DND-41 (cell line): ENCODE measurements at regions not wholly inside any gene's neighbourhood (a gene's known extent, or its start where the extent isn't known, plus 50 kb on each side); places are given as distances from the start of the nearest gene placed in this dataset.

ENCODE experiments used
- ATAC-seq: fragments of 200-7000 bp; cut with Tn5 transposase; 3 replicates; pipeline ENCODE4 v1.9.1; 2021; ENCODE audit warnings: low read depth; ENCODE audit not compliant: insufficient read depth
- DNase-seq: peaks from one replicate; pipeline ENCODE4 v3.0.0-alpha.2; 2020
- H2AFZ ChIP-seq: 2 replicates; pipeline ENCODE4 v1.6.0; 2012; ENCODE audit warnings: low read depth, low read length
- H3K27ac ChIP-seq: 2 replicates; pipeline ENCODE4 v1.5.1; 2012; ENCODE audit warnings: low read length, inconsistent platforms
- H3K27me3 ChIP-seq: fragments of 200-600 bp; sonication (generic); 2 replicates; pipeline ENCODE4 v1.6.0; 2012; ENCODE audit warnings: low read length, mild to moderate bottlenecking, inconsistent platforms; ENCODE audit not compliant: insufficient read depth, poor library complexity
- H3K36me3 ChIP-seq: 2 replicates; pipeline ENCODE4 v1.5.1; 2012; ENCODE audit warnings: low read length, inconsistent platforms; ENCODE audit not compliant: insufficient read depth
- H3K4me1 ChIP-seq: 2 replicates; pipeline ENCODE4 v1.5.1; 2012; ENCODE audit warnings: mild to moderate bottlenecking, low read length; ENCODE audit not compliant: insufficient read depth
- H3K4me2 ChIP-seq: 2 replicates; pipeline ENCODE4 v1.6.0; 2012; ENCODE audit warnings: mild to moderate bottlenecking, moderate library complexity, low read length, inconsistent platforms; ENCODE audit not compliant: insufficient read depth
- H3K4me3 ChIP-seq, 2 experiments: fragments of 200-600 bp in 1 of 2; shearing (Covaris generic) in 1 of 2; 2 replicates each; pipeline ENCODE4 v1.5.1; 2012 to 2016; ENCODE audit warnings: inconsistent platforms in 2 of 2, low read length in 2 of 2, mild to moderate bottlenecking in 2 of 2, low read depth in 1 of 2, moderate library complexity in 1 of 2
- H3K79me2 ChIP-seq: 2 replicates; pipeline ENCODE4 v1.6.0; 2012; ENCODE audit warnings: low read length, inconsistent platforms; ENCODE audit not compliant: insufficient read depth
- H3K9ac ChIP-seq: 2 replicates; pipeline ENCODE4 v1.6.0; 2012; ENCODE audit warnings: low read depth, mild to moderate bottlenecking, inconsistent platforms, low read length, moderate library complexity
- H3K9me3 ChIP-seq: 2 replicates; pipeline ENCODE4 v1.5.1; 2012; ENCODE audit warnings: low read length, moderate library complexity, mild to moderate bottlenecking, inconsistent platforms; ENCODE audit not compliant: insufficient read depth, severe bottlenecking
- H4K20me1 ChIP-seq: 2 replicates; pipeline ENCODE4 v1.6.0; 2012; ENCODE audit warnings: low read length; ENCODE audit not compliant: insufficient read depth
- CTCF ChIP-seq: IDR thresholded peaks from 2 replicates; pipeline ENCODE4 v1.5.1; 2012; ENCODE audit warnings: borderline replicate concordance, low read length, moderate library complexity, mild to moderate bottlenecking; ENCODE audit not compliant: poor library complexity, severe bottlenecking; ENCODE audit errors: extremely low read depth
- EZH2 ChIP-seq: IDR thresholded peaks from 3 replicates; pipeline ENCODE4 v1.6.1; 2012; ENCODE audit warnings: borderline replicate concordance, low read depth, mild to moderate bottlenecking, moderate library complexity, low read length, inconsistent platforms; ENCODE audit not compliant: severe bottlenecking

DNA sequence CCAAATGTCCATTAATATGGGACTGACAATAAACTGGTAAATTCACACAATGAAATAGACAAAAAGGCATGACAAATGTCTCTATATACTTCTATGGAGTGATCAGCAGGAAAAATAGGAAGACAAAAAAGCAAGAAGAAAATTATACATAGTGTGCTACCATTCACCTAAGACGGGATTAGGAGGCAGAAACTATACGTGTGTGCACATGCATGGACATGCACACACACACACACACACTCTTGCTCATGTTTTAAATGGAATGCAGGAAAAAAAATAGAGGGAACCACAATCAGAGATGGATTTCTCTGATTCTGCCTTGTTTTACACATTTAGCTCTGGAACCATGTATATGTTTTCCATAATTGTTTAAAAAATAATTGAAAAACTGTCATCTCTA is 119.0 kb downstream of the ZFAND4 start:
- no peaks in the 10 kb centered on the region for H3K9me3 ChIP-seq
- 0 out of 2 replicates have a peak, but pooled peaks cover 7% of the 10 kb centered on the region for H4K20me1 ChIP-seq
- no peak overlapping the region for H3K9ac ChIP-seq
- H2AFZ ChIP-seq = no peak overlapping the region
- H3K4me1 ChIP-seq = peaks cover 15% of the 10 kb centered on the region
- no peaks in the 10 kb centered on the region for H3K36me3 ChIP-seq
- no peaks in the 10 kb centered on the region for H3K27me3 ChIP-seq
- ATAC-seq (no peak), DNase-seq (no peak)
- H3K79me2 ChIP-seq = 0 out of 2 replicates have a peak, but pooled peaks cover 2% of the 10 kb centered on the region
- no peak for TF ChIP-seq EZH2
- no peak for TF ChIP-seq CTCF
- H3K4me2 ChIP-seq = no peak overlapping the region
- H3K4me3 ChIP-seq = no peak overlapping the region
- H3K27ac ChIP-seq = no peak overlapping the region

- TF ChIP-seq CTCF (no peak), EZH2 (no peak)
- Histone ChIP-seq H3K4me3 (no peak overlapping the region), H3K4me1 (peaks cover 11% of the 10 kb centered on the region), H3K27ac (no peak overlapping the region), H4K20me1 (0 out of 2 replicates have a peak, but pooled peaks cover 8% of the 10 kb centered on the region), H3K79me2 (no peaks in the 10 kb centered on the region), H3K9me3 (no peaks in the 10 kb centered on the region), H3K4me2 (no peak overlapping the region), H2AFZ (no peak overlapping the region), H3K36me3 (no peaks in the 10 kb centered on the region), H3K9ac (no peak overlapping the region), H3K27me3 (no peaks in the 10 kb centered on the region)
- no peak for ATAC-seq
- no peak for DNase-seq
Observed at GRCh38 chr10:45553155-45553554, 119.4 kb downstream of the ZFAND4 start.

DNA sequence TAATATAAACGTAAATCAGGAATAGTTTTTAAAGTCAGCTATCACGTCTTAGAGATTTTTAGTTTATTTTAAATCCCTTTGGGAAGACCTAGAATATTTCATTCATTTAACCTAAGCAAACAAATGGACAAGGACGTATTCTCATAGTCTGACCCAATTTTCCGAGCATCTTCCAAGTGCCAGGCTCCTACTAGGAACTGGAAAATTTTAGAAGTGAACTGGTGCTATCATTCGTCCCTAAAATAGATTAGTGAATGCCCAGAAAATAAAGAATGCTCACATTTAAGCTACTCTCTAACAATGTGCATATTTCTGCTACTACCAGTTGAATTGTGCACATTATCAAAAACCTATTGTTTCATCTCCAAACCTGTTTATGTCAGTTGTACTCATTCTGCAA is 120.1 kb downstream of the ZFAND4 start:
- TF ChIP-seq CTCF (no peak), EZH2 (no peak)
- H3K79me2 ChIP-seq = no peaks in the 10 kb centered on the region

More for the DNA sequence above, 120.1 kb downstream of the ZFAND4 start:
- Histone ChIP-seq H3K27ac (no peak overlapping the region), H3K9me3 (no peaks in the 10 kb centered on the region), H3K4me2 (no peak overlapping the region), H3K27me3 (no peaks in the 10 kb centered on the region), H3K36me3 (no peaks in the 10 kb centered on the region), H3K4me3 (no peak overlapping the region), H2AFZ (no peak overlapping the region), H3K9ac (no peak overlapping the region), H3K4me1 (peaks cover 4% of the 10 kb centered on the region), H4K20me1 (0 out of 2 replicates have a peak, but pooled peaks cover 9% of the 10 kb centered on the region)
- ATAC-seq (no peak), DNase-seq (no peak)
